Loucy (cell line): ENCODE measurements at regions not wholly inside any gene's neighbourhood (a gene's known extent, or its start where the extent isn't known, plus 50 kb on each side); places are given as distances from the start of the nearest gene placed in this dataset.

Source experiments
- H2AFZ ChIP-seq: fragments of 200-600 bp; sonication (generic); 2 replicates; pipeline ENCODE4 v1.6.0; 2016; ENCODE audit warnings: antibody characterized with exemption, mild to moderate bottlenecking, low read length, moderate library complexity
- H3F3A ChIP-seq: fragments of 200-600 bp; 2 replicates; pipeline ENCODE4 v1.6.0; 2016; ENCODE audit warnings: antibody characterized with exemption, low read depth, mild to moderate bottlenecking
- H3K27me3 ChIP-seq: fragments of 200-600 bp; sonication (generic); 2 replicates; pipeline ENCODE4 v1.6.1; 2014; ENCODE audit warnings: low read length, mild to moderate bottlenecking; ENCODE audit not compliant: insufficient read depth, poor library complexity, severe bottlenecking
- H3K36me3 ChIP-seq: fragments of 200-600 bp; sonication (generic); 2 replicates; pipeline ENCODE4 v1.6.1; 2016; ENCODE audit warnings: low read length; ENCODE audit not compliant: insufficient read depth
- H3K4me1 ChIP-seq: fragments of 200-600 bp; sonication (generic); 2 replicates; pipeline ENCODE4 v1.5.1; 2014; ENCODE audit warnings: low read length, mild to moderate bottlenecking; ENCODE audit not compliant: insufficient read depth, poor library complexity, severe bottlenecking
- H3K4me2 ChIP-seq: fragments of 200-600 bp; sonication (generic); 2 replicates; pipeline ENCODE4 v1.6.0; 2014; ENCODE audit warnings: antibody characterized with exemption, low read length, low read depth, mild to moderate bottlenecking; ENCODE audit not compliant: poor library complexity, severe bottlenecking
- H3K4me3 ChIP-seq: fragments of 200-600 bp; sonication (generic); 2 replicates; pipeline ENCODE4 v1.5.1; 2014; ENCODE audit warnings: low read length, mild to moderate bottlenecking, mixed read lengths; ENCODE audit not compliant: poor library complexity, severe bottlenecking
- H3K79me2 ChIP-seq: fragments of 200-600 bp; sonication (generic); 2 replicates; pipeline ENCODE4 v1.6.1; 2014; ENCODE audit warnings: low read length; ENCODE audit not compliant: insufficient read depth
- H3K9ac ChIP-seq: fragments of 200-600 bp; sonication (generic); 2 replicates; pipeline ENCODE4 v1.6.0; 2014; ENCODE audit warnings: mild to moderate bottlenecking, low read depth, low read length, moderate library complexity; ENCODE audit not compliant: poor library complexity, severe bottlenecking
- H3K9me2 ChIP-seq: fragments of 200-600 bp; sonication (generic); replicated peaks from 2 replicates; pipeline ENCODE4 v1.6.1; 2016; ENCODE audit warnings: low read depth, low read length, mixed read lengths
- H3K9me3 ChIP-seq: fragments of 200-600 bp; sonication (generic); 2 replicates; pipeline ENCODE4 v1.6.1; 2014; ENCODE audit warnings: mild to moderate bottlenecking, antibody characterized with exemption, low read length, low read depth; ENCODE audit not compliant: insufficient read depth
- H4K20me1 ChIP-seq: fragments of 200-600 bp; sonication (generic); 2 replicates; pipeline ENCODE4 v1.6.0; 2014; ENCODE audit warnings: antibody characterized with exemption, low read length, mild to moderate bottlenecking; ENCODE audit not compliant: insufficient read depth, poor library complexity, severe bottlenecking
- EZH2phosphoT487 ChIP-seq: fragments of 200-600 bp; IDR thresholded peaks from 2 replicates; pipeline ENCODE4 v1.6.1; 2018; ENCODE audit warnings: antibody characterized with exemption, mild to moderate bottlenecking, moderate library complexity, borderline replicate concordance
- TF ChIP-seq, protein P1 (sequence below): fragments of 200-600 bp; sonication (generic); conservative IDR thresholded peaks from 2 replicates; pipeline ENCODE4 v1.5.1; 2014; ENCODE audit warnings: mild to moderate bottlenecking, antibody characterized with exemption, low read length

DNA sequence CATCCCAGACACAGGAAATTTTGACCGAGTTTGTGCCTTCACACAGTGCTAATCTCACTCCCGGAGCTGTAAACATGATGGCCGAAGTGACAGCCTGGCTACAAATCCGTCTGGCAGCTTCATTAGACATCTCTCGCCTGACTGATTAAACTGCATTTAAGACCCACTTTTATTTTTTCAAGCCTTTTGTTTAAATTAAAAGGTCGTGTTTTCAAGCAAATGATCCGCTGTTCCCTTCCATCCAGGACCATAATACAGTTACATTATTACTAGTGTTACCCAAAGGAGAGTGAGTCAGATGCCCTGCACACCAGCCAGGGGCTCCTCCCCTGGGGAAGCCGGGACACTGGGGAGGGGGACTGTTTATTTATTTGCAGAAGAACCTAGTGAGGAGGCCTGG, 200.2 kb downstream of the EXOC5 start:
- no peaks in the 10 kb centered on the region for H3K36me3 ChIP-seq
- H3K79me2 ChIP-seq = no peaks in the 10 kb centered on the region
- H3F3A ChIP-seq = no peaks in the 10 kb centered on the region
- H3K27me3 ChIP-seq = no peaks in the 10 kb centered on the region
- H2AFZ ChIP-seq = no peak overlapping the region
- H3K4me2 ChIP-seq = no peak overlapping the region
- H3K4me1 ChIP-seq = no peaks in the 10 kb centered on the region
- no peaks in the 10 kb centered on the region for H3K9me2 ChIP-seq
- H3K9me3 ChIP-seq = no peaks in the 10 kb centered on the region
- H3K4me3 ChIP-seq = no peak overlapping the region
- H4K20me1 ChIP-seq = no peaks in the 10 kb centered on the region
- H3K9ac ChIP-seq = no peak overlapping the region
- TF ChIP-seq, protein P1, sequence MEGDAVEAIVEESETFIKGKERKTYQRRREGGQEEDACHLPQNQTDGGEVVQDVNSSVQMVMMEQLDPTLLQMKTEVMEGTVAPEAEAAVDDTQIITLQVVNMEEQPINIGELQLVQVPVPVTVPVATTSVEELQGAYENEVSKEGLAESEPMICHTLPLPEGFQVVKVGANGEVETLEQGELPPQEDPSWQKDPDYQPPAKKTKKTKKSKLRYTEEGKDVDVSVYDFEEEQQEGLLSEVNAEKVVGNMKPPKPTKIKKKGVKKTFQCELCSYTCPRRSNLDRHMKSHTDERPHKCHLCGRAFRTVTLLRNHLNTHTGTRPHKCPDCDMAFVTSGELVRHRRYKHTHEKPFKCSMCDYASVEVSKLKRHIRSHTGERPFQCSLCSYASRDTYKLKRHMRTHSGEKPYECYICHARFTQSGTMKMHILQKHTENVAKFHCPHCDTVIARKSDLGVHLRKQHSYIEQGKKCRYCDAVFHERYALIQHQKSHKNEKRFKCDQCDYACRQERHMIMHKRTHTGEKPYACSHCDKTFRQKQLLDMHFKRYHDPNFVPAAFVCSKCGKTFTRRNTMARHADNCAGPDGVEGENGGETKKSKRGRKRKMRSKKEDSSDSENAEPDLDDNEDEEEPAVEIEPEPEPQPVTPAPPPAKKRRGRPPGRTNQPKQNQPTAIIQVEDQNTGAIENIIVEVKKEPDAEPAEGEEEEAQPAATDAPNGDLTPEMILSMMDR = no peak
- no peak for TF ChIP-seq EZH2phosphoT487

DNA sequence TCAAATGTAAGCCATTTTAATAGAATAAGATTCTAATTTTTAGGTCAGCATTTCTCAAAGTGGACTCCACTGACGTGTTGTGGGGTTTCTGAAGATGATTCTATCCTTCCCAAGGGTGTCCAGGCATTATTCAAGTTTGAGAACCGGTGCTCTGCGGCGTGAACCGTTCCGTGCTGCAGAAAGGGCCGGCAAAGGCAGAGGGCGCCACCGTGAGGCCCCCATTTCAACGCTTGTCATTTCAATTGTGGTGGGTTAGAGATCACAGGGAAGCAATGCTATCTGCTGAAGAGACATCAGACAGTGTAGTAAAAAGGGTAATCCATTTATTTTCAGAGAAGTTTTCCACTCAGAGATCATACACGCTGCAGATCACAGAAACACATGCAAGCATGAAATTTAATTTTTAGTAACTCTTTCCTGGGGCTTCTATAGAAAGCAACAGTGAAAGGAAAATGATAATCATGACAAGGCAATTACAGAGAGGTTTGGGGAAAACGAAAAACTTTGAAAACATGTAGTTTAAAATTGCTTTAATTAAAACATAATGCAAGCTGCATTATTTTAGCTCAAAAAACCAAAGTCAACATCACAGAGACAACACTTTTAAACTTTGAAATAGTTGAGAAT, 201.7 kb downstream of the EXOC5 start:
- Histone ChIP-seq H3F3A (no peaks in the 10 kb centered on the region), H3K36me3 (no peaks in the 10 kb centered on the region), H3K27me3 (no peaks in the 10 kb centered on the region), H3K4me1 (no peaks in the 10 kb centered on the region), H3K4me3 (no peak overlapping the region), H3K9me2 (no peaks in the 10 kb centered on the region), H3K9me3 (no peaks in the 10 kb centered on the region), H2AFZ (peak overlapping the region; percentile 70), H3K4me2 (no peak overlapping the region), H3K79me2 (no peaks in the 10 kb centered on the region), H3K9ac (no peak overlapping the region), H4K20me1 (no peaks in the 10 kb centered on the region)
- TF ChIP-seq EZH2phosphoT487 = no peak
- TF ChIP-seq, protein P1 = peak; percentile 94

DNA sequence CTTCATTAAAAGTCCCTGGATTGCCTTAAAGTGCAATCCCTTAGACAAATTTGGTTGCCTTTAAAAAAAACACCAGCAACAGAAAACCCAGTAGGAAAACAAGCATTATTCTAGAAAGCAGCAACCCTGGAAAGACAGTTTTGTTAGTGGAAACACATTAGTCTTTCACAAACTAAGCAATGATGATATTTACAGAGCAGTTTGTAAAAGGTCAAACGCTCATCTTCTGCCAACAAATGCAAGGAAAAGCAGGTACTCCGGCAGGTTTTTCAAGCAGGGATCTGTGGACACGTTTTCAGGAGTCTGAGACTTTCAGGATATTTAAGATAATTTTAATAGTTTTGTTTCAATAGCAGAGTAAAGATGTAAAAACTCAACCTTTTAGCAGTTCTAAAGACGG, 202.2 kb downstream of the EXOC5 start:
- H3K4me3 ChIP-seq = no peak overlapping the region
- H3K9ac ChIP-seq = no peak overlapping the region
- TF ChIP-seq, protein P1 = no peak
- TF ChIP-seq EZH2phosphoT487 = no peak
- H2AFZ ChIP-seq = peak overlapping the region; percentile 70
- H4K20me1 ChIP-seq = no peaks in the 10 kb centered on the region
- no peak overlapping the region for H3K4me2 ChIP-seq
- H3F3A ChIP-seq = no peaks in the 10 kb centered on the region
- H3K36me3 ChIP-seq = no peaks in the 10 kb centered on the region
- H3K27me3 ChIP-seq = no peaks in the 10 kb centered on the region
- H3K9me3 ChIP-seq = no peaks in the 10 kb centered on the region
- H3K79me2 ChIP-seq = no peaks in the 10 kb centered on the region
- no peaks in the 10 kb centered on the region for H3K9me2 ChIP-seq
- no peaks in the 10 kb centered on the region for H3K4me1 ChIP-seq
